Mesendoderm (in vitro differentiated cells): ENCODE measurements at regions not wholly inside any gene's neighbourhood (a gene's known extent, or its start where the extent isn't known, plus 50 kb on each side); places are given as distances from the start of the nearest gene placed in this dataset.

ENCODE experiments used
- DNase-seq: peaks from one replicate; pipeline ENCODE4 v3.0.0; 2013
- H2AK5ac ChIP-seq: 2 replicates; pipeline ENCODE4 v1.6.1; 2013; ENCODE audit warnings: low read length, inconsistent platforms
- H2BK120ac ChIP-seq: 2 replicates; pipeline ENCODE4 v1.6.1; 2013; ENCODE audit warnings: low read depth, mild to moderate bottlenecking, low read length, moderate library complexity, mixed read lengths
- H2BK15ac ChIP-seq: replicated peaks from 2 replicates; pipeline ENCODE4 v1.6.1; 2013; ENCODE audit warnings: low read depth, mild to moderate bottlenecking, moderate library complexity
- H2BK5ac ChIP-seq: 2 replicates; pipeline ENCODE4 v1.6.1; 2013; ENCODE audit warnings: low read length, inconsistent platforms
- H3K18ac ChIP-seq: 2 replicates; pipeline ENCODE4 v1.6.1; 2013; ENCODE audit warnings: mild to moderate bottlenecking, low read length, mixed read lengths
- H3K23ac ChIP-seq: one replicate; pipeline ENCODE4 v1.6.1; 2013; ENCODE audit warnings: low read length
- H3K27ac ChIP-seq: 2 replicates; pipeline ENCODE4 v1.5.1; 2013; ENCODE audit warnings: low read depth, mild to moderate bottlenecking, inconsistent platforms, low read length, moderate library complexity
- H3K27me3 ChIP-seq: 2 replicates; pipeline ENCODE4 v1.6.1; 2013; ENCODE audit warnings: low read length, control low read depth, mild to moderate bottlenecking, inconsistent platforms; ENCODE audit not compliant: insufficient read depth, poor library complexity
- H3K36me3 ChIP-seq: 2 replicates; pipeline ENCODE4 v1.6.1; 2013; ENCODE audit warnings: low read length, inconsistent platforms; ENCODE audit not compliant: control insufficient read depth, insufficient read depth
- H3K4ac ChIP-seq: one replicate; pipeline ENCODE4 v1.6.1; 2013; ENCODE audit warnings: low read depth, mild to moderate bottlenecking, low read length, moderate library complexity
- H3K4me1 ChIP-seq: 2 replicates; pipeline ENCODE4 v1.6.1; 2013; ENCODE audit warnings: low read depth, low read length, inconsistent platforms; ENCODE audit not compliant: control insufficient read depth
- H3K4me2 ChIP-seq: 2 replicates; pipeline ENCODE4 v1.6.1; 2013; ENCODE audit warnings: low read length
- H3K4me3 ChIP-seq: 2 replicates; pipeline ENCODE4 v1.5.1; 2013; ENCODE audit warnings: mild to moderate bottlenecking, low read length
- H3K56ac ChIP-seq: one replicate; pipeline ENCODE4 v1.6.1; 2013; ENCODE audit warnings: low read length
- H3K79me1 ChIP-seq: 2 replicates; pipeline ENCODE4 v1.6.1; 2013; ENCODE audit warnings: low read length, inconsistent platforms
- H3K79me2 ChIP-seq: 2 replicates; pipeline ENCODE4 v1.6.1; 2013; ENCODE audit warnings: mild to moderate bottlenecking, low read length; ENCODE audit not compliant: control insufficient read depth, insufficient read depth
- H3K9ac ChIP-seq: 2 replicates; pipeline ENCODE4 v1.6.1; 2013; ENCODE audit warnings: low read length, inconsistent platforms
- H4K5ac ChIP-seq: one replicate; pipeline ENCODE4 v1.6.1; 2013; ENCODE audit warnings: low read length
- H4K8ac ChIP-seq: one replicate; pipeline ENCODE4 v1.6.1; 2013; ENCODE audit warnings: low read depth, mild to moderate bottlenecking, control low read depth, low read length, moderate library complexity
- WGBS: extraction: QIAGEN DNeasy Blood & Tissue Kit; methylation state at CpG from one replicate; pipeline ENCODE4 v1.1.7; 2013; ENCODE audit warnings: low lambda C conversion rate, missing lambda C conversion rate; ENCODE audit not compliant: insufficient coverage; ENCODE audit errors: extremely low coverage; 5-methylcytosine and 5-hydroxymethylcytosine counted together

DNA sequence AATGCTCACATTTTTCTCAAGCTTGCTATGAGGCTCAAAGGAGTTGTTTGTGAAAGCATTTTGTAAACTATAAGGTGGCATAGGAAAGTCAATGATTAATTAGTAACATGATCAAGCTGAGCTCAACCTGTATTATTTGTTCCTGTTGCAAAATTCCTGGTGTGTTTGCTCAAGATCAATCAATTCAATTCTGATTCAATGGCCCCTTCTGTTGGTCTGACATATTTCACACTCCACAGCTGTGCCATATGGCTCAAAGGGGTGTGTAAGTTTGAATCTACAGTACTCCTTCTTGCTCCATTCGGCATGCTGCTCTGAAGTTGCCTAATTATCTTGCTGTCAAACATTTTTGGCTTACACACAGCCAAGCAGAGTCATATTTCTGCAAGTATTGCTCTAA is 341.6 kb upstream of the LRP1B start:
- Histone ChIP-seq H3K23ac (no peak overlapping the region), H2BK5ac (no peak overlapping the region), H3K79me1 (no peaks in the 10 kb centered on the region), H3K4me2 (no peak overlapping the region), H2BK15ac (no peak overlapping the region), H3K79me2 (no peaks in the 10 kb centered on the region), H2AK5ac (no peak overlapping the region), H4K5ac (no peak overlapping the region), H3K9ac (no peak overlapping the region), H3K36me3 (no peaks in the 10 kb centered on the region), H3K18ac (no peak overlapping the region), H3K4ac (no peak overlapping the region), H3K27me3 (no peaks in the 10 kb centered on the region), H3K4me3 (no peak overlapping the region), H4K8ac (no peak overlapping the region), H3K56ac (no peak overlapping the region), H3K4me1 (no peaks in the 10 kb centered on the region), H3K27ac (no peak overlapping the region), H2BK120ac (no peak overlapping the region)
- DNase-seq, result no peak
- WGBS, result no CpG with 5 or more reads among the region's 1 CpG

DNA sequence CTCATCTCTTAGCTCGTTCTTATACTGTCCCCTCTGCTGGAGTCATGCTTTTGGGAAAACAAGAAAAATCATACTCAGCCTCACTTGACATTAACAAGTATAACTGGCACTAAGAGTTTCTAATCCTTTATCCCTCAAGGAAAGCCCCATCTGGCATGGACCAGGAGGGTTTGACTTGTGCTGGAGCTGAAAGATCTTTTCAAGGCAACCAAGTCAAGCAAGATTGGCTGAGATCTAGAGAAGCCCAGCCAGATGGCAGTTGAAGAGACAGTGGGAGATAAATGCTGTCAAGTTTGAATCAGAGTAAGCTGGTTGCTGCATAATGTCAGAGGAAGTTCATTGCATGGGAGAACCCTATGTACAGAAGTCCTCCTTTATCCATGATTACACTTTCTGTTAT is 336.5 kb upstream of the LRP1B start:
- H2AK5ac ChIP-seq, result no peak overlapping the region
- DNase-seq, result no peak
- H3K9ac ChIP-seq, result no peak overlapping the region
- no peak overlapping the region for H3K56ac ChIP-seq
- H2BK5ac ChIP-seq, result no peak overlapping the region
- no peak overlapping the region for H3K18ac ChIP-seq
- H3K79me1 ChIP-seq, result no peaks in the 10 kb centered on the region
- no peak overlapping the region for H3K4me2 ChIP-seq
- no peaks in the 10 kb centered on the region for H3K4me1 ChIP-seq
- no peak overlapping the region for H3K27ac ChIP-seq
- no peaks in the 10 kb centered on the region for H3K27me3 ChIP-seq
- WGBS, result no CpG with 5 or more reads among the region's 1 CpG
- H2BK15ac ChIP-seq, result no peak overlapping the region
- no peaks in the 10 kb centered on the region for H3K79me2 ChIP-seq
- H2BK120ac ChIP-seq, result no peak overlapping the region
- no peaks in the 10 kb centered on the region for H3K36me3 ChIP-seq
- no peak overlapping the region for H4K8ac ChIP-seq
- no peak overlapping the region for H3K4ac ChIP-seq
- no peak overlapping the region for H4K5ac ChIP-seq
- no peak overlapping the region for H3K23ac ChIP-seq
- H3K4me3 ChIP-seq, result no peak overlapping the region

DNA sequence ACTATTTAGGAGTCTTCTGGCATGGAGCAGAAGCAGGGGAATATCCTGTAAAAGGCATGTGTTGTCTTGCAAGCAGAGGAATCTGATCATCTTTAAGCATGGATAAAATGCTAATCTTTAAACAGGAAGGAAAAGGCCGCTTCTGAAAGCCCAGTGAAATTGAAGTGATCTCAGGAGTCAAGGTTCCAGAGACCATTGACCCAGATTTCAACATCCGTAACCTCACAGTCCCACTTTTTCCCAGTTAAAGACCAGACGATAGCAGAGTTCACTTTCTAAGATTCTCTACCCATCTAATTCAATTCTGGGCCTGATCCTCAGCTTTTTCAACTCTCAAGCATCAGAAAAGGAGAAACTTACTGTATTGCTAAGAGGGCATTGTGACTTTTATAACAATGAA is 332.2 kb upstream of the LRP1B start:
- Histone ChIP-seq H2BK15ac (no peak overlapping the region), H3K27ac (no peak overlapping the region), H2AK5ac (no peak overlapping the region), H3K4me3 (no peak overlapping the region), H3K79me1 (no peaks in the 10 kb centered on the region), H3K4ac (no peak overlapping the region), H3K23ac (no peak overlapping the region), H4K8ac (no peak overlapping the region), H3K79me2 (no peaks in the 10 kb centered on the region), H4K5ac (no peak overlapping the region), H3K4me1 (no peaks in the 10 kb centered on the region), H2BK5ac (no peak overlapping the region), H3K36me3 (no peaks in the 10 kb centered on the region), H3K27me3 (no peaks in the 10 kb centered on the region), H3K18ac (no peak overlapping the region), H3K56ac (no peak overlapping the region), H2BK120ac (no peak overlapping the region), H3K4me2 (no peak overlapping the region), H3K9ac (no peak overlapping the region)
- no peak for DNase-seq
- WGBS, result no CpG with 5 or more reads among the region's 3 CpGs

DNA sequence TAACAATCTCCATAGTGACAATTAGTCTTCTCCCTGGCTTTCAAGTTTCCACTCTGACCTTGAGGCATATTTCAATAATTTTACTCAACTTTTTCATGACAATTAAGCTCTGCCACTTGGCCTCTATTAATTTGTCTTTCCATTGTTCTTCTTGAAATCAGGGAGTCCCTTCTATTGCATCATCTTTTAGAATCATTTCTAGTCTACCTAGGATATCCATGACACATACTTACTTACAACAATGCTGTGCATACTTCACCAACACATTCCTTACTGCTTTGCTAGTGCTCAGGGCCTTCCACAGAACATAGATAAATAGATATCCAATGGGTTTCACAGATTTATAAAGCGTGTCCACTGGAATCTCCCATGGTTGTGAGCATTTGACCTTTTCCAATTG is 331.5 kb upstream of the LRP1B start:
- Histone ChIP-seq H3K9ac (no peak overlapping the region), H3K27ac (no peak overlapping the region), H3K36me3 (no peaks in the 10 kb centered on the region), H4K5ac (no peak overlapping the region), H3K27me3 (no peaks in the 10 kb centered on the region), H2BK120ac (no peak overlapping the region), H2AK5ac (no peak overlapping the region), H3K79me1 (no peaks in the 10 kb centered on the region), H3K23ac (no peak overlapping the region), H3K4me2 (no peak overlapping the region), H2BK5ac (no peak overlapping the region), H3K4me1 (no peaks in the 10 kb centered on the region), H3K4me3 (no peak overlapping the region), H3K18ac (no peak overlapping the region), H3K56ac (no peak overlapping the region), H3K4ac (no peak overlapping the region), H2BK15ac (no peak overlapping the region), H3K79me2 (no peaks in the 10 kb centered on the region), H4K8ac (no peak overlapping the region)
- no CpG with 5 or more reads among the region's 1 CpG for WGBS
- DNase-seq, result no peak

DNA sequence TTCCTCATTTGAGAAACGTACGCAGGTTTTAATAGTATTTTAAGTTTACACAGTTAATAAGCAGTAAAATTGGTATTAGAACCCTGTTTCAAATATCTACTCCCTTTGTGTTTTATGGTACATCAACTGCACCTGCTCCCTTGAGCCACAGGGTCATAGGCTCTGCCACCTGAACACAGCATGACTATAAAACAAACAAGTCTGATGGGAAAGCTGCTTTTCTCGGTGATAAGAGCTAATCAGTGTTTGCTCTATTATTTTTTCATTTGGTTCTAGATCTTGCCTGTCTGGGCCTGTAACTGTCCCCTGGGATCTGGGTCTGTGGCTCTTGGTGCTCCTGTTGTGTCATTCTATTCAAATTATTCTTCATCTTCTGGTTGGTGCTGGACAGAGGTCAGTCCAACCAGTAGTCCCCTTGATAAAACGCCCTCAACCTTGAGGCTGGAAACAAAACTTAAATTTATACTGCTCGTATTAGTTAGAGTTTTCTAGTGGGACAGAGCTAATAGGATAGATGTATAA is 314.8 kb upstream of the LRP1B start:
- H3K18ac ChIP-seq, result no peak overlapping the region

DNA sequence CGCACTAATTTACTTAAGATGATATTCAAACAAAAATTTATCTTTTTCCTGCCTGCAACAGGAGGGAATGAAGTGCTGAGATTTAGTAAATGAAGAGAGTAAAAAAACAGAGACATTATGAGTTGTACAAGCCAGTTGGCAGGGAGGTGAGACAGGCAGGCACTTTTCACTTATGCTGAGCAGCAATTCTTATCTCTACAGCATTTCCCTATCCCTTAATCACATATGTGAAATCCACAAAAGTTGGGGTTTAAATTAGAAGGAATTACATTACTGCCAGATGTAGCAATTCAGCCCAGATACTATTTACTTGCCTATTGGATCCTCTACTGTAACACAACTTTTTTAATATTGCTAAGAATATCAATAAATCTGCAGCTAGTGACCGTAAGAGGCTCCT is 314.2 kb upstream of the LRP1B start:
- no peaks in the 10 kb centered on the region for H3K27me3 ChIP-seq
- no peak overlapping the region for H4K5ac ChIP-seq
- H3K27ac ChIP-seq, result no peak overlapping the region
- H3K9ac ChIP-seq, result no peak overlapping the region
- H3K4me1 ChIP-seq, result no peaks in the 10 kb centered on the region
- no peak overlapping the region for H4K8ac ChIP-seq
- no peak for DNase-seq
- no peaks in the 10 kb centered on the region for H3K79me1 ChIP-seq
- H3K23ac ChIP-seq, result no peak overlapping the region
- H3K4me2 ChIP-seq, result no peak overlapping the region
- no peaks in the 10 kb centered on the region for H3K79me2 ChIP-seq
- no peaks in the 10 kb centered on the region for H3K36me3 ChIP-seq
- H3K18ac ChIP-seq, result no peak overlapping the region
- H2BK120ac ChIP-seq, result no peak overlapping the region
- H2BK15ac ChIP-seq, result no peak overlapping the region
- no peak overlapping the region for H3K4ac ChIP-seq
- no peak overlapping the region for H2BK5ac ChIP-seq
- no peak overlapping the region for H3K4me3 ChIP-seq
- H2AK5ac ChIP-seq, result no peak overlapping the region
- no CpG with 5 or more reads among the region's 2 CpGs for WGBS
- H3K56ac ChIP-seq, result no peak overlapping the region

More for the DNA sequence above, 314.8 kb upstream of the LRP1B start:
- H3K9ac ChIP-seq, result no peak overlapping the region
- no peaks in the 10 kb centered on the region for H3K79me2 ChIP-seq
- no peak for DNase-seq
- no peak overlapping the region for H4K8ac ChIP-seq
- H3K4me3 ChIP-seq, result no peak overlapping the region
- H3K36me3 ChIP-seq, result no peaks in the 10 kb centered on the region
- H3K27me3 ChIP-seq, result no peaks in the 10 kb centered on the region
- H3K27ac ChIP-seq, result no peak overlapping the region
- H3K56ac ChIP-seq, result no peak overlapping the region
- no peak overlapping the region for H4K5ac ChIP-seq
- H3K23ac ChIP-seq, result no peak overlapping the region
- no peak overlapping the region for H3K4me2 ChIP-seq
- H2BK5ac ChIP-seq, result no peak overlapping the region
- no peak overlapping the region for H2BK120ac ChIP-seq
- no peaks in the 10 kb centered on the region for H3K79me1 ChIP-seq
- no CpG with 5 or more reads among the region's 5 CpGs for WGBS
- no peak overlapping the region for H2BK15ac ChIP-seq
- no peaks in the 10 kb centered on the region for H3K4me1 ChIP-seq
- H2AK5ac ChIP-seq, result no peak overlapping the region
- H3K4ac ChIP-seq, result no peak overlapping the region
